ENCODE measurements at regions not wholly inside any gene's neighbourhood (a gene's known extent, or its start where the extent isn't known, plus 50 kb on each side); places are given as distances from the start of the nearest gene placed in this dataset.

GRCh38 chr1:29546496-29546895 is 310.2 kb downstream of the PTPRU start:
- no peak for ATAC-seq

GRCh38 chr1:29544406-29544805 is 308.1 kb downstream of the PTPRU start:
- no peak for TF ChIP-seq CSRNP3 (CRISPR knock-in tag; IDR thresholded peaks at IDR 0.05)
- TF ChIP-seq OSR1 (CRISPR knock-in tag; IDR thresholded peaks at IDR 0.05) = no peak
- no peak for TF ChIP-seq CREB5 (CRISPR knock-in tag; IDR thresholded peaks at IDR 0.05; ENCODE audit: low read depth)
- no peak for TF ChIP-seq SNAI2 (CRISPR knock-in tag; IDR thresholded peaks at IDR 0.05)
- no peak for TF ChIP-seq ISL1 (CRISPR knock-in tag; IDR thresholded peaks at IDR 0.05)
- TF ChIP-seq BACH2 (CRISPR knock-in tag; IDR thresholded peaks at IDR 0.05; ENCODE audit: borderline replicate concordance) = no peak
- no peak for TF ChIP-seq POU6F1 (CRISPR knock-in tag; IDR thresholded peaks at IDR 0.05; ENCODE audit: borderline replicate concordance, low read depth)
- TF ChIP-seq ESRRG (CRISPR knock-in tag; IDR thresholded peaks at IDR 0.05) = no peak
- TF ChIP-seq TSHZ2 (CRISPR knock-in tag; IDR thresholded peaks at IDR 0.05) = no peak
- TF ChIP-seq GLIS3 (CRISPR knock-in tag; IDR thresholded peaks at IDR 0.05) = no peak
- TF ChIP-seq TCF4 (CRISPR knock-in tag; IDR thresholded peaks at IDR 0.05; ENCODE audit: borderline replicate concordance) = no peak
- TF ChIP-seq PATZ1 (CRISPR knock-in tag; IDR thresholded peaks at IDR 0.05; ENCODE audit: borderline replicate concordance) = no peak
- no peak for TF ChIP-seq ZFP30 (CRISPR knock-in tag; IDR thresholded peaks at IDR 0.05)
- no peak for TF ChIP-seq ARNTL (CRISPR knock-in tag; IDR thresholded peaks at IDR 0.05; ENCODE audit: borderline replicate concordance, low read depth)
- TF ChIP-seq RARB (CRISPR knock-in tag; IDR thresholded peaks at IDR 0.05) = no peak
- TF ChIP-seq CSDC2 (CRISPR knock-in tag; IDR thresholded peaks at IDR 0.05) = no peak
- no peak for TF ChIP-seq TOX (CRISPR knock-in tag; IDR thresholded peaks at IDR 0.05; ENCODE audit: borderline replicate concordance)
- no peak for TF ChIP-seq ZNF8 (CRISPR knock-in tag; IDR thresholded peaks at IDR 0.05)
- ATAC-seq = no peak

More at GRCh38 chr1:29546496-29546895, 310.2 kb downstream of the PTPRU start:
- TF ChIP-seq ZNF8 (CRISPR knock-in tag; IDR thresholded peaks at IDR 0.05) (no peak), ZFP30 (CRISPR knock-in tag; IDR thresholded peaks at IDR 0.05) (no peak), ZFP3 (CRISPR knock-in tag; IDR thresholded peaks at IDR 0.05) (no peak), SNAI2 (CRISPR knock-in tag; IDR thresholded peaks at IDR 0.05) (no peak), GLIS3 (CRISPR knock-in tag; IDR thresholded peaks at IDR 0.05) (no peak), OSR1 (CRISPR knock-in tag; IDR thresholded peaks at IDR 0.05) (no peak), RARB (CRISPR knock-in tag; IDR thresholded peaks at IDR 0.05) (no peak), CSDC2 (CRISPR knock-in tag; IDR thresholded peaks at IDR 0.05) (no peak), PPARA (CRISPR knock-in tag; IDR thresholded peaks at IDR 0.05; ENCODE audit: borderline replicate concordance) (no peak), ISL1 (CRISPR knock-in tag; IDR thresholded peaks at IDR 0.05) (no peak)

- ATAC-seq = no peak
- TF ChIP-seq TSHZ2 (CRISPR knock-in tag; IDR thresholded peaks at IDR 0.05) (no peak), GLIS3 (CRISPR knock-in tag; IDR thresholded peaks at IDR 0.05) (no peak)
Measured at GRCh38 chr1:29543586-29543985, 307.3 kb downstream of the PTPRU start.
